Coronary artery (tissue), 2 donors: ENCODE measurements at regions not wholly inside any gene's neighbourhood (a gene's known extent, or its start where the extent isn't known, plus 50 kb on each side); places are given as distances from the start of the nearest gene placed in this dataset.

Experiments used
- DNase-seq: peaks from one replicate; pipeline ENCODE4 v3.0.0-alpha.2; 2017; ENCODE audit warnings: low spot score
- H3K27ac ChIP-seq, 2 donors: fragments of 200-600 bp; sonication (generic); one replicate each; pipeline ENCODE4 v1.5.1; 2016 to 2019
- H3K4me3 ChIP-seq: fragments of 200-600 bp; sonication (generic); 2 replicates; pipeline ENCODE4 v1.5.1; 2016; ENCODE audit warnings: mild to moderate bottlenecking, moderate library complexity
- CTCF ChIP-seq: fragments of 200-600 bp; sonication (generic); IDR thresholded peaks from one replicate; pipeline ENCODE4 v1.5.1; 2019; ENCODE audit warnings: antibody characterized with exemption

- no peak overlapping the region for H3K27ac ChIP-seq
- no peak for DNase-seq
- TF ChIP-seq CTCF, result no peak
- no peak overlapping the region for H3K4me3 ChIP-seq
These were observed 585.9 kb downstream of the TLR4 start for GRCh38 chr9:118290116-118290515.

- TF ChIP-seq CTCF, result no peak
- Histone ChIP-seq H3K27ac (no peak overlapping the region), H3K4me3 (no peak overlapping the region)
- DNase-seq, result no peak
These were observed 591.2 kb downstream of the TLR4 start for GRCh38 chr9:118295413-118295812.

- TF ChIP-seq CTCF, result no peak
- H3K4me3 ChIP-seq, result no peak overlapping the region
- H3K27ac ChIP-seq, result no peak overlapping the region
- DNase-seq, result no peak
These were observed 598.5 kb downstream of the TLR4 start for GRCh38 chr9:118302721-118303120.

- DNase-seq, result no peak
- H3K4me3 ChIP-seq, result no peak overlapping the region
- TF ChIP-seq CTCF, result no peak
- no peak overlapping the region for H3K27ac ChIP-seq
These were observed 599.0 kb downstream of the TLR4 start for GRCh38 chr9:118303216-118303615.

GRCh38 chr9:118305331-118305730 is 601.1 kb downstream of the TLR4 start:
- H3K27ac ChIP-seq, result no peak overlapping the region
- TF ChIP-seq CTCF, result no peak
- no peak for DNase-seq
- H3K4me3 ChIP-seq, result no peak overlapping the region

- H3K4me3 ChIP-seq, result no peak overlapping the region
- DNase-seq, result no peak
- no peak overlapping the region for H3K27ac ChIP-seq
- no peak for TF ChIP-seq CTCF
These were observed 602.6 kb downstream of the TLR4 start for GRCh38 chr9:118306801-118307200.

GRCh38 chr9:118313965-118314364 is 609.8 kb downstream of the TLR4 start:
- TF ChIP-seq CTCF, result no peak
- Histone ChIP-seq H3K27ac (no peak overlapping the region), H3K4me3 (no peak overlapping the region)
- no peak for DNase-seq
